ENCODE measurements at regions not wholly inside any gene's neighbourhood (a gene's known extent, or its start where the extent isn't known, plus 50 kb on each side); places are given as distances from the start of the nearest gene placed in this dataset.
"Not testable (repeated sequence)": the region's sequence is repeated elsewhere in the genome, so short reads cannot be mapped to it uniquely, and the experiment has no call there.

GRCh38 chr15:38614621-38615020 lies 50.0 kb upstream of the RASGRP1 start:
- no peak for DNase-seq (ENCODE audit: low read depth in 2 of 2)

- no peak for DNase-seq (ENCODE audit: low read depth in 2 of 2)
Observed at GRCh38 chr15:38617831-38618230, 53.2 kb upstream of the RASGRP1 start.

- DNase-seq (ENCODE audit: low read depth in 2 of 2), result no peak
Observed at GRCh38 chr15:38618242-38618955, 53.8 kb upstream of the RASGRP1 start.

- no peak for DNase-seq (ENCODE audit: low read depth in 2 of 2)
Observed at GRCh38 chr15:38620098-38620497, 55.5 kb upstream of the RASGRP1 start.

- DNase-seq (ENCODE audit: low read depth in 2 of 2), result no peak
Observed at GRCh38 chr15:38620851-38621594, 56.4 kb upstream of the RASGRP1 start.

GRCh38 chr15:38622304-38622703 lies 57.7 kb upstream of the RASGRP1 start:
- no peak for DNase-seq (ENCODE audit: low read depth in 2 of 2)

GRCh38 chr15:38622908-38623307 lies 58.3 kb upstream of the RASGRP1 start:
- no peak for DNase-seq (ENCODE audit: low read depth in 2 of 2)

GRCh38 chr15:38623744-38624143 lies 59.1 kb upstream of the RASGRP1 start:
- no peak for DNase-seq (ENCODE audit: low read depth in 2 of 2)

GRCh38 chr15:38624244-38625205 lies 59.9 kb upstream of the RASGRP1 start:
- no peak for DNase-seq (ENCODE audit: low read depth in 2 of 2)

GRCh38 chr15:38625886-38626285 lies 61.3 kb upstream of the RASGRP1 start:
- no peak for DNase-seq (ENCODE audit: low read depth in 2 of 2)

GRCh38 chr15:38626443-38627050 lies 61.9 kb upstream of the RASGRP1 start:
- no peak for DNase-seq (ENCODE audit: low read depth in 2 of 2)

GRCh38 chr15:38627689-38628277 lies 63.2 kb upstream of the RASGRP1 start:
- no peak for DNase-seq (ENCODE audit: low read depth in 2 of 2)

- no peak for DNase-seq (ENCODE audit: low read depth in 2 of 2)
Observed at GRCh38 chr15:38631119-38632075, 66.8 kb upstream of the RASGRP1 start.

- no peak for DNase-seq (ENCODE audit: low read depth in 2 of 2)
Observed at GRCh38 chr15:38635170-38635569, 70.6 kb upstream of the RASGRP1 start.

- DNase-seq (ENCODE audit: low read depth in 2 of 2), result no peak
Observed at GRCh38 chr15:38636597-38636996, 72.0 kb upstream of the RASGRP1 start.

- no peak for DNase-seq (ENCODE audit: low read depth in 2 of 2)
Observed at GRCh38 chr15:38638126-38638525, 73.5 kb upstream of the RASGRP1 start.

- DNase-seq (ENCODE audit: low read depth in 2 of 2), result no peak
Observed at GRCh38 chr15:38638811-38639210, 74.2 kb upstream of the RASGRP1 start.

- no peak for DNase-seq (ENCODE audit: low read depth in 2 of 2)
Observed at GRCh38 chr15:38642689-38643270, 78.2 kb upstream of the RASGRP1 start.

- not testable (repeated sequence) for DNase-seq (ENCODE audit: low read depth in 2 of 2)
Observed at GRCh38 chr15:38644353-38644752, 79.7 kb upstream of the RASGRP1 start.

GRCh38 chr15:38646716-38647115 lies 82.1 kb upstream of the RASGRP1 start:
- no peak for DNase-seq (ENCODE audit: low read depth in 2 of 2)
